Keratinocyte (primary cell): ENCODE measurements at regions not wholly inside any gene's neighbourhood (a gene's known extent, or its start where the extent isn't known, plus 50 kb on each side); places are given as distances from the start of the nearest gene placed in this dataset.
"Not testable (repeated sequence)": the region's sequence is repeated elsewhere in the genome, so short reads cannot be mapped to it uniquely, and the experiment has no call there.

Experiments used
- EZH2 ChIP-seq: IDR thresholded peaks from one replicate; pipeline ENCODE4 v1.6.1; 2012; ENCODE audit warnings: inconsistent platforms, mild to moderate bottlenecking, low read length, moderate library complexity
- TF ChIP-seq, protein P1 (sequence below), 3 experiments: IDR thresholded peaks in 1 of 3; conservative IDR thresholded peaks in 1 of 3; optimal IDR thresholded peaks in 1 of 3; 2 replicates in 2 of 3; 3 replicates in 1 of 3; pipeline versions ENCODE3 to v1.5.1; 2011; ENCODE audit warnings: low read length in 3 of 3, mild to moderate bottlenecking in 3 of 3, moderate library complexity in 2 of 3, control low read depth in 1 of 3, inconsistent platforms in 1 of 3; ENCODE audit not compliant: insufficient read depth in 2 of 3; ENCODE audit errors: extremely low read depth in 1 of 3

DNA sequence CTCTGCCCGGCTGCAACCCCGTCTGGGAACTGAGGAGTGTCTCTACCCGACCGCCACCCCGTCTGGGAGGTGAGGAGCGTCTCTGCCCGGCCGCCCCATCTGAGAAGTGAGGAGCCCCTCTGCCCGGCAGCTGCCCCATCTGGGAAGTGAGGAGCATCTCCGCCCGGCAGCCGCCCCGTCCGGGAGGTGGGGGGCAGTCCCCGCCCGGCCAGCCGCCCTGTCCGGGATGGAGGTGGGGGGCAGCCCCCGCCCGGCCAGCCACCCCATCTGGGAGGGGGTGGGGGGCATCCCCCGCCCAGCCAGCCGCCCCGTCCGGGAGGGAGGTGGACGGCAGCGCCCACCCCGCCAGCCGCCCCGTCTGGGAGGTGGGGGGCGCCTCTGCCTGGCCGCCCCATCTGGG, 205.6 kb upstream of the ZCCHC13 start:
- TF ChIP-seq, protein P1, sequence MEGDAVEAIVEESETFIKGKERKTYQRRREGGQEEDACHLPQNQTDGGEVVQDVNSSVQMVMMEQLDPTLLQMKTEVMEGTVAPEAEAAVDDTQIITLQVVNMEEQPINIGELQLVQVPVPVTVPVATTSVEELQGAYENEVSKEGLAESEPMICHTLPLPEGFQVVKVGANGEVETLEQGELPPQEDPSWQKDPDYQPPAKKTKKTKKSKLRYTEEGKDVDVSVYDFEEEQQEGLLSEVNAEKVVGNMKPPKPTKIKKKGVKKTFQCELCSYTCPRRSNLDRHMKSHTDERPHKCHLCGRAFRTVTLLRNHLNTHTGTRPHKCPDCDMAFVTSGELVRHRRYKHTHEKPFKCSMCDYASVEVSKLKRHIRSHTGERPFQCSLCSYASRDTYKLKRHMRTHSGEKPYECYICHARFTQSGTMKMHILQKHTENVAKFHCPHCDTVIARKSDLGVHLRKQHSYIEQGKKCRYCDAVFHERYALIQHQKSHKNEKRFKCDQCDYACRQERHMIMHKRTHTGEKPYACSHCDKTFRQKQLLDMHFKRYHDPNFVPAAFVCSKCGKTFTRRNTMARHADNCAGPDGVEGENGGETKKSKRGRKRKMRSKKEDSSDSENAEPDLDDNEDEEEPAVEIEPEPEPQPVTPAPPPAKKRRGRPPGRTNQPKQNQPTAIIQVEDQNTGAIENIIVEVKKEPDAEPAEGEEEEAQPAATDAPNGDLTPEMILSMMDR (optimal IDR thresholded peaks at IDR 0.05 in 1 of 3, IDR thresholded peaks at IDR 0.05 in 1 of 3, conservative IDR thresholded peaks at IDR 0.05 in 1 of 3; ENCODE audit: extremely low read depth in 1 of 3, insufficient read depth in 2 of 3, low read length in 3 of 3) = not testable (repeated sequence)
- not testable (repeated sequence) for TF ChIP-seq EZH2
